GM19023 (cell line): ENCODE measurements at regions not wholly inside any gene's neighbourhood (a gene's known extent, or its start where the extent isn't known, plus 50 kb on each side); places are given as distances from the start of the nearest gene placed in this dataset.
"Not testable (repeated sequence)": the region's sequence is repeated elsewhere in the genome, so short reads cannot be mapped to it uniquely, and the experiment has no call there.

Source experiments
- ATAC-seq: cut with Tn5 transposase; IDR thresholded peaks from one replicate; pipeline ENCODE4 v1.9.1; 2021; ENCODE audit warnings: mild to moderate bottlenecking, moderate library complexity; ENCODE audit not compliant: unreplicated experiment

DNA sequence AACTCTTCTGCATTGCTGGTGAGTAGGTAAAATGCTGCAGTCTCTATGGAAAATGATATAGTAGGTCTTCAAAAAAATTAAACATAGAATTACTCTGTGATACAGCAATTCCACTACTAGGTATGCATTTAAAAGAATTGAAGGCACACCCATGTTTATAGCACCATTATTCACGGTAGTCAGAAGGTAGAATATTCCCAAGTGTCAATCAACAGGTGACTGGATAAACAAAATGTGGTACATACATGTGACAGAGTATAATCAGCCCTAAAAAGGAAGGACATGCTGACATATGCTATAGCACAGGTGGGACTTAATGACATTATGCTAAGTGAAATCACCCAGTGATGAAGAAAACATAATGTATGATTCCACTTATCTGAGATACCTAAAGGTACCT, 123.3 kb downstream of the CCER1 start:
- no peak for ATAC-seq

GRCh38 chr12:90829044-90829443, 125.9 kb downstream of the CCER1 start:
- ATAC-seq, result no peak

DNA sequence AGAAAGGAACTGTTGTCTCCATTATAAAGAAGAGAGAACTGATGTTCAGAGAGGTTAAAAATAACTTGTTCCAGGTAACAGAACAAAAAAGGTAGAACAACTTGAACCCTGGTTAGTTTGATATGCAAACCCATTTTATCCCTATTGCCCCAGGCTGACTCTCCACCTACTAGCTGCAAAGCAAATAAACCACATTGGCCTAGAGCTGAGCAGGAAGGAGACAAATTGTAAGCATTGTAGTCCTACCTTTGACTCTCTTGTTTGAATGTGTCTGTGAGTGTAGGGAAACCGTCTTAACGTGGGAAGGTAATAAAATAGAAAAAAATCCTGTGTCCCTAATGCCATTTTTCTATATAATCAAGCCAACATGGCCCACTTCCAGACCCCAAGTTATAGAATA, 126.4 kb downstream of the CCER1 start:
- no peak for ATAC-seq

DNA sequence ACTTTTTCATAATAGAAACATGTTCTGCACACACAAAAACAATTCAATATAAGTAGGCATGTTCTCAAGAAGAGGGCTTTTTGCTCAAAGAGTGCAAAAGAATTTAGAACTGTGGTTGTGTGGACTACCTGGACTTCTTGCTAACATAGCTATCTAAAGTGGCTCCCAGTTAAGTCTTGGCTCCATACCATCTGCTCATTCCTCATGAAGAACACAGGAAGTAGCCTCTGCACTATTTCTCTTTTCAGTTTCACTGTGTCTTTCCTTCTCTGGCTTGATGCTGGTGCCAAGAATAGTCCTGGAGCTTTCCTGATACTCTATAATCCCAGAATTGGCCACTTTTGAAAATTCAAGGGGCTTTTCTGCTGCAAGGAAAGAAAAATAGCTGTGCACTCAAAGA, 127.4 kb downstream of the CCER1 start:
- ATAC-seq, result no peak

GRCh38 chr12:90826036-90826435, 128.9 kb downstream of the CCER1 start:
- no peak for ATAC-seq

DNA sequence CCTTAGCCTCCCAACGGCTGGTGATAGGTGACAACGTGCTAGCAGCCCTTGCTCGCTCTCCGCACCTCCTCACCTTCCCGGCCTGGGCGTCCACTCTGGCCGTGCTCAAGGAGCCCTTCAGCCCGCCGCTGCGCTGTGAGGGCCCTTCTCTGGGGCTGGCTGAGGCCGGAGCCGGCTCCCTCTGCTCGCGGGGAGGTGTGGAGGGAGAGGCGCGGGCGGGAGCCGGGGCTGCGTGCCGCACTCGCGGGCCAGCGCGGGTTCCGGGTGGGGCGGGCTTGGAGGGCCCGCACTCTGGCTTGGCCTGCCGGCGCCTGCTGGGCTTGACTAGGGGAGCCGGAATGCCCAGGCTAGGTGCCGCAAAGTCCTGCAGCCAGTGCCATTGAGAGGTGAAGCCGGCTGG, 131.1 kb downstream of the CCER1 start:
- no peak for ATAC-seq

DNA sequence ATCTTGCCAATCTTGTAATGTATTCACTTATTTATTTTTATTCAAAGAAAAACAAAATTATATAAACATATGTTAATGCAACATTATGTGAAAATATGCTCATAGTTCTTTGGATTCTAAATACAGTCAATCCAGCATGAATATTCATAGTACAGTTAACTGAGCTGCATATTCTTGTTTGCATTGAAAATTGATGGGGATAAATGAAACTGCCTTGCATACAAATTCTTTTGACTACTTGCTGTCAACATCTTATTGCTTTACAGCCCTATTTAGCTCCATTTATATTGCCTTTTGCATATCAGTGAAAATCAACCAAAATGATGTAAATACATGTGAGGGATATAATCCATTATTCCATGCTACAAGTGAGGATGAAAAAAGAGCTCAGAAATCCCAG, 135.3 kb downstream of the CCER1 start:
- ATAC-seq, result no peak

DNA sequence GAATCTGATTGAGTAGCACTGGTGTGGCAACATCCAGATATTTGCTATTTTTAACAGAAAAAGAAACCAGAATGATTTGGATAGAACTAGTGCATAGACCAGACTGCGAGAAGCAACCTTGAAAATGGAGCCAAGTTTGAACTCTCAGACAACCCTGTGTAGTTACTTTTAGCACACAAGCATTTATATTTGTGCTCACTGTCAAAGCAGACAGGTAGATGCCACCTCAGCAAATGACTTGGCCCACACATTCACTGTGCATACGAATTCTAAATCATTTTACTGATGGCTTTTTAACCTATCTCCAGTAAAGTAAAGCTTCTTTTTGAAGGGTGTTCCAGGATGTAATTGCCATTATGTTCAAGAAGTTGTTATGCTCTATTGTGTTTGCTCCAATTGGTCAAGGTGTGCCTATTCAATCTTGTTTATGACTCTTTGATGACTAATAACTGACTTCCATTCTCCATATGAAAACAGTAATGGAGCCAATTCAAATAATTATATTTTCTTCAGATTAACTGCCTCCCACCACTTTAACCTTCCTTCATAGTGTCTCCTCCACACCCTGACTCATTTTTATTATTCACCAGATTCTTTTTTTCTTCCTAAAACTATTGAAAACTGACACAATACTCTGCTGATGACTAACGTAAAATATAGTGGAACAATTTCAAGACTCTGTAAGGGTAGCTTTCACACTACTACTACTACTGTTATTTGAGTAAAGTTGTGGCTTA, 138.5 kb downstream of the CCER1 start:
- ATAC-seq, result no peak

- ATAC-seq, result no peak
These were observed 145.0 kb downstream of the CCER1 start for GRCh38 chr12:90809940-90810339.

DNA sequence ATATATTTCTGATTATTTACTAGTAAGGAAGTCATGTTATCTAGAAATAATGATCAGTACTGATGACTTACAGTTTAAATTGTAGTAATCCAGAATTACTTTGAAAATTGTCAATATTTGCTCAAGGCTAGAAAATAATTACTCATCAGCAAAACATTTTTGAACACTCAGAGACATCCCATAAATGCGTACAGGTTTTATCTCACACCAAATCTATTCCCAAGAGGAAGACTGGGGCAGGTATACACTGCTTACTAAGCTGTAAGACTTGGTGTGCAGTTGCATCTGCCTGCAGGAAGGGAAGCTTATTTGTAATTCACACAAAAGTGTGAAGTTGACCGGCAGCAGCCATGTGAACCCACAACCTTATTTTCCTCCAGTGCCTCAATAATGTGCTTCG, 146.4 kb downstream of the CCER1 start:
- ATAC-seq, result no peak

DNA sequence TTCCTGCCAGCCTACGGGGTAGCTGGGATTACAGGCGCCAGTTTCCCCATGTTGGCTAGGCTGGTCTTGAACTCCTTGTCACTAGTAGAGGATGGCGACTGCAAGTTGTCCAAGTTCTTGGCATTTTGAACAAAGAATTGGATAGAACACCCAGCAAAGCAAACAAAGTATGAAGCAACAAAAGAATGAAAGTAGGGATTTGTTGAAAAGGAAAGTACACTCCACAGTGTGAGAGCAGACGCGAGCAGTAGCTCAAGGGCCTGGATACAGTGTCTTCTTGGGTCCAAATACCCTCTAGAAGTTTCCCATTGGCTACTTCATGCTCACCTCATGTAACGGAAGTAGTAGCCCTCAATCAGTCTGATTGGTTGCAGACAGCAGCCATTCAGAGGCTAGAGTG, 152.2 kb downstream of the CCER1 start:
- no peak for ATAC-seq

- no peak for ATAC-seq
These were observed 153.2 kb downstream of the CCER1 start for GRCh38 chr12:90801776-90802175.

DNA sequence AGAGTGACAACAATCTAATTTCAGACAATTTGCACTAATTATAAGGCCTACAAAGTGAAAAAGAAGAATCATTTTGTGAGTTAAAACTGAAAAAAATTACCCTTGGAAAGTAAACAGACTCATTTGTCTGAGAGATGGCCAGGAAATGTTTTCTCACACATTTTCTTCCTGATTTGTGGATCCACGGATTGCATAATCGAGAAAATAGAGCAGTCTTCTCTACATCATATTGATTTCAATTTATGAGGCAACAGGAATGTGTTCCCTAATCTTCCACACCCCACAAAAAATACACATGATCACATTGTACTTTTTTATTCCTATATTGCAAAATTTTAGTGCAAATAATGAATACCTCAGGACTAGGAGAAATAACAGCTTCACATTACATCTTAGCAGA, 160.8 kb downstream of the CCER1 start:
- ATAC-seq, result no peak

- ATAC-seq, result not testable (repeated sequence)
These were observed 162.3 kb downstream of the CCER1 start for GRCh38 chr12:90792718-90793117.

DNA sequence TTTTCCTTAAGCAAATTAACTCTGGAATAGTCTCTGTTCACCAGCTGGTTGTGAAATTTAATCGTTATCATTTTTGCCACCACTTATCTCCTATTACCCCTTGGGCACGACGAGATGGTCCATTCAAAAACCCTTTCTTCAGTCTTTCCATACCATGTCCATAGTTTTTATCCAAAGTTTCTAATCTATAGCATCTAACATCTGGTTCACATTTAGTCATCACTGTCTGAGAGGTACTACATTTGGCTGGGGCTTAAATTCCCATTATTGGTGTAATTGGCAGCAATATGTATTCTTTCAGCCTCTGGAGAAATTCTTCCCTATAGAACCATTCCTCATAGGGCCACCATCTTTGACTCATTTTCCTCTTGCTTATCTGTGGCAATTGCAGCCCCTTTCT, 163.5 kb downstream of the CCER1 start:
- no peak for ATAC-seq

GRCh38 chr12:90790747-90791146, 164.2 kb downstream of the CCER1 start:
- ATAC-seq, result no peak

DNA sequence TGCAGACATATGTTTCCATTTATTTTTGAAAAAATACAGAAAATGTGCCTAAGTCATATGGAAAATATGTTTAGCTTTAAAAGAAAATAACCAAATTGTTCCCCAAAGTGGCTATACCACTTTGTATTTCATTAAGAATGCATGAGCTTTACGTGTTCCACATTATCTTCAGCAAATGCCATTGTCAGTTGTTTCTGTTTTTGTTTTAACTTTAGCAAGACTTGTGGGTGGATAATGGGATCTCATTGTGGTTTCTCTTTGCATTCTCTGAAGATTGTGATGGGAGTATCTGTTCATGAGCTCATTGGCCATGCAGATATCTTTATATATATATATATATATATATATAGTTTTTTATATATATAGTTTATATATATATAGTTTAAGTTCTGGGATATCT, 181.5 kb downstream of the CCER1 start:
- no peak for ATAC-seq

DNA sequence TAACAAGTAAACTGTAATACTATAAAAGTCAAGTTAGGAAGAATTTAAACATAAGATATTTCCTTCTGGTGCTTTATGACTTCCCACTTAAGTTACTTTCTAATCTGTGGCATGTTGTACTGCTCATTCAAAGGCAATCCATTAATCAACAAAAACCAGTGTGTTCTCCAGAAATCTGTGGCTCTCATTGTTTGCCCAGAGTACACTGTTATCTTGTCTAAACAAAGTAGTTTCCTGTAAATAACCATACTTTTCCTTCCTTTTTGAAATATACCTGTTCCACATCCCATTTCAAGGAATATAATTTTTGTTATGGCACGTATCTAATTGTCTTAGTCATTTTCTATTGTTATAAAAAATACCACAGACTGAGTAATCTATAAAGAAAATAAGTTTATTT, 184.1 kb downstream of the CCER1 start:
- no peak for ATAC-seq

- ATAC-seq, result no peak
These were observed 197.0 kb downstream of the CCER1 start for GRCh38 chr12:90757957-90758356.

DNA sequence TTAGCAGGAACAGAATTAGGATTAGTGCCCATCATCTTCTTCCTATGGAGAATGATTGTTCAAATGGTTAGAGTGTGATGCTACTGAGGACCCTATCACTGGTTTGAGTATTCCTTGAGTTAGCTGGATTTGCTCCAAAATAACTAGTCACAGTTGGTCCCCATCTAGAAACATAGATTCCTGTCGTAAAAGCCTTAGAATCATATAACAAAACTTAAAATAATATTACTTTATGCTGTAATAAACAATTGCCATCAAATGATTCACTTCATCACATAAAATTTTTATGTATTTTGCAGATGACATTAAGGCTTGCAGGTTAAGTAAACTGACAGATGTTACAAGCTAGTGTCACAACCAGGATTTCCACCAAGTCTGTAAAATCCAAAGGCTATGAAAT, 209.8 kb downstream of the CCER1 start:
- ATAC-seq, result no peak

- ATAC-seq, result no peak
These were observed 213.4 kb downstream of the CCER1 start for GRCh38 chr12:90741611-90742010.

DNA sequence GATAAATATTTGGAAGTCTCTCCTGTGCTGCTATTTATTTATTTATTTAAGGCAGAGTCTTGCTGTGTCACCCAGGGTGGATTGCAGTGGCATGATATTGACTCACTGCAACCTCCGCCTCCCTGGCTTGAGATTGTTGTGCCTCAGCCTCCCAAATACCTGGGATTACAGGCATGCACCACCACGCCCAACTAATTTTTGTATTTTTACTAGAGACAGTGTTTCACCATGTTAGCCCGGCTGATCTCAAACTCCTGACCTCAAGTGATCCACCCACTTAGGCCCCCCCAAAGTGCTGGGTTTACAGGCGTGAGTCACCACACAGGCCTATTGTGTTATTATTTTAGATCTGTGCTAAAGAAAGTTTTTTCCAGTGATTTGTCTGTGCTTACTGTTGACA, 225.2 kb downstream of the CCER1 start:
- ATAC-seq, result no peak

GRCh38 chr12:90712671-90713070, 242.3 kb downstream of the CCER1 start:
- ATAC-seq, result no peak
